GM06990 (cell line): ENCODE measurements at regions not wholly inside any gene's neighbourhood (a gene's known extent, or its start where the extent isn't known, plus 50 kb on each side); places are given as distances from the start of the nearest gene placed in this dataset.

ENCODE experiments used
- DNase-seq: peaks from one replicate; pipeline ENCODE4 v3.0.0-alpha.2; 2011; ENCODE audit not compliant: insufficient read length; ENCODE audit errors: extremely low read depth
- H3K27me3 ChIP-seq: replicated peaks from 2 replicates; pipeline ENCODE4 v1.6.0; 2011; ENCODE audit warnings: low read length; ENCODE audit not compliant: control insufficient read depth, insufficient read depth
- H3K36me3 ChIP-seq: 2 replicates; pipeline ENCODE4 v1.5.1; 2011; ENCODE audit warnings: low read length; ENCODE audit not compliant: control insufficient read depth, insufficient read depth
- H3K4me3 ChIP-seq: replicated peaks from 2 replicates; pipeline ENCODE4 v1.5.1; 2011; ENCODE audit warnings: low read depth, mild to moderate bottlenecking, control low read depth, low read length
- TF ChIP-seq, protein P1 (sequence below): IDR thresholded peaks from 2 replicates; pipeline ENCODE4 v1.5.1; 2011; ENCODE audit warnings: low read length, control low read depth, mild to moderate bottlenecking, inconsistent platforms; ENCODE audit not compliant: insufficient read depth, poor library complexity, severe bottlenecking

DNA sequence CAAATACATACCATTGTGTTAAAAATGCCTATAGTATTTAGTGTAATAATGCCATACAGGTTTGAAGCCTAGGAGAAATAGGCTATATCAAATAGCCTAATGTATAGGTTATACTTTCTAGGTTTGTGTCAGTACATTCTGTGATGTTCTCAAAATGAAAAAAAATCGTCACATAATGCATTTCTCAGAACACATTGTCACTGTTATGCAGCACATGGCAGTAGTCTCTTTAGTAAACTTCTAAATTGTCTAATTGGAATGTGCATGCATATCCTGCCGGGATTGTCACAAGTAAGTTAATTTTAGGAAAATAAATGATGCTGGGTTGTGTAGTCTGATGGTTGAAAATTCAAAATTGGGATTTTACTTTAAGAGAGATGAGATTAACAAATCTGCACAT, 920.1 kb upstream of the CNTN5 start:
- no peak overlapping the region for H3K4me3 ChIP-seq
- H3K36me3 ChIP-seq, result no peaks in the 10 kb centered on the region
- H3K27me3 ChIP-seq, result no peaks in the 10 kb centered on the region
- TF ChIP-seq, protein P1, sequence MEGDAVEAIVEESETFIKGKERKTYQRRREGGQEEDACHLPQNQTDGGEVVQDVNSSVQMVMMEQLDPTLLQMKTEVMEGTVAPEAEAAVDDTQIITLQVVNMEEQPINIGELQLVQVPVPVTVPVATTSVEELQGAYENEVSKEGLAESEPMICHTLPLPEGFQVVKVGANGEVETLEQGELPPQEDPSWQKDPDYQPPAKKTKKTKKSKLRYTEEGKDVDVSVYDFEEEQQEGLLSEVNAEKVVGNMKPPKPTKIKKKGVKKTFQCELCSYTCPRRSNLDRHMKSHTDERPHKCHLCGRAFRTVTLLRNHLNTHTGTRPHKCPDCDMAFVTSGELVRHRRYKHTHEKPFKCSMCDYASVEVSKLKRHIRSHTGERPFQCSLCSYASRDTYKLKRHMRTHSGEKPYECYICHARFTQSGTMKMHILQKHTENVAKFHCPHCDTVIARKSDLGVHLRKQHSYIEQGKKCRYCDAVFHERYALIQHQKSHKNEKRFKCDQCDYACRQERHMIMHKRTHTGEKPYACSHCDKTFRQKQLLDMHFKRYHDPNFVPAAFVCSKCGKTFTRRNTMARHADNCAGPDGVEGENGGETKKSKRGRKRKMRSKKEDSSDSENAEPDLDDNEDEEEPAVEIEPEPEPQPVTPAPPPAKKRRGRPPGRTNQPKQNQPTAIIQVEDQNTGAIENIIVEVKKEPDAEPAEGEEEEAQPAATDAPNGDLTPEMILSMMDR, result no peak
- DNase-seq, result no peak

DNA sequence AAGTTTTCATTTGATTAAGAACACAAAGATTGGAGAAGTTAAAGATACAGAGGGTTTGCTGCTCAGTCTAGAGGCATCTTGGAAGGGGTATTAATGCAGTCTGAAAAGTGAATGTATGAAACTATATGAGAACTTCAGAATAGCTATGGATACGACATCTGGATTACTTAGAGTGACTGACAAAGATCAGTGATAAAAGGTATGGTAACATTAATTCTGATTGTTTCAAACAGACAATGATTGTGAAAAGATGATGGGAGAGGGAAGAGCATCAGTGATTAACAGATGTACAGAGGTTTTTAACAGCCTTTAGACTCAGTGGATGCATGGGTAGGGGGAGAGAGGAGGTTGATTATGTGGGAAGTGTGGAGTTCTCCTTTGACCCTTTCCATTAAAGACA, 919.4 kb upstream of the CNTN5 start:
- TF ChIP-seq, protein P1, result no peak
- no peak for DNase-seq
- H3K4me3 ChIP-seq, result no peak overlapping the region
- no peaks in the 10 kb centered on the region for H3K27me3 ChIP-seq
- H3K36me3 ChIP-seq, result no peaks in the 10 kb centered on the region

DNA sequence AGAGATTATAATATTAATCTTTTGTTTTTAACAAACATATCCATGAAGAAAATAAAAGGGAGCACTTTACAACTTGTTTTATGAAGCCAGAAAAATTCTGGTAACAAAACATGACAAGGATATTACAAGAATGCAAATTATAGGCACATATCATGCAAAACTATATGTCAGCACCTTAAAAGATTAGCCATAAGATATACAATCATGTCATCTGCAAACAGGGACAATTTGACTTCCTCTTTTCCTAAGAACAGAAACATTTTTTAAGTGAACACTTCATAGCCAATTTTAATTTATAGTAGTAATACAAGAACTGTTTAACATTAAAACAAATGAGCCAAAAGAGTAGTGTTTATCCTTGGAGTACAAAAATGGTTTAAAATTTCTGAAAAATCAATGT, 916.5 kb upstream of the CNTN5 start:
- TF ChIP-seq, protein P1, result no peak
- H3K36me3 ChIP-seq, result no peaks in the 10 kb centered on the region
- no peak overlapping the region for H3K4me3 ChIP-seq
- DNase-seq, result no peak
- H3K27me3 ChIP-seq, result no peaks in the 10 kb centered on the region

DNA sequence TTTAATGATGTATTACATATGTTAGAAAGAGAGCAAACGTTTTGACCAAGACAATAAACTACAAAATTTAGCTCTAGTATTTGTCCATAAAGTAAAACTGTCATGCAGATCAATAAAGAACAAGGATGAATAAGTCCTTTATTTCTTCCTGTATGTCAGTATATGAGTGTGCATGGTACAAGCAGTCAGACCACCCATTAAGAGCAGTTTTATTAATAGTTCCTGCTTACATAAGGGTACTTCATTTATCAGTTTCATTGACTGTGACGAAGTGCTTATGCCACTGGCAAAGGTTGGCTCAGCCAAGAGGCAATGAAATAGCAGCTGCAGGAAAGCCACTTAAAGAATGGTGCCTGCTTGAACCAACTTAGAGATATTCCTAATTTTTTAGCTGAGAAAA, 913.0 kb upstream of the CNTN5 start:
- Histone ChIP-seq H3K4me3 (no peak overlapping the region), H3K27me3 (no peaks in the 10 kb centered on the region), H3K36me3 (no peaks in the 10 kb centered on the region)
- DNase-seq, result no peak
- TF ChIP-seq, protein P1, result no peak

DNA sequence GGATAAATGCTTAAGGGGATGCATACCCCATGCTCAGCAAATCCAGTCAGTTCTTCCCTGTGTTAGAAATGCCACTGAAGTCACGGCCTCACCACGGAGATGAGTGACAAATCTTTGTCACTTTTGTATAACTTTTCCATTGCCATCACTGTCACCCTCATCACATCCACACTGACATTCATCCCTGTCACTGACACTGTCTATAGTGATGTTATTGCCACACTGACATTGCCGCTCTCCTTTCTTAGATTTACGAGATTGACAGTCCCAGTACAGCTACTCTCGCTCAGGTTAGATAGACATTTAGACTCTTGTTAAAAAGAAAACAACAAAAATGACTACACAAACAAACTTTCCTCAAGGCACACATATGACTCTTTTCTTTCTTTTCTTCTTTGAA, 910.7 kb upstream of the CNTN5 start:
- Histone ChIP-seq H3K27me3 (no peaks in the 10 kb centered on the region), H3K36me3 (no peaks in the 10 kb centered on the region), H3K4me3 (no peak overlapping the region)
- no peak for DNase-seq
- TF ChIP-seq, protein P1, result no peak

DNA sequence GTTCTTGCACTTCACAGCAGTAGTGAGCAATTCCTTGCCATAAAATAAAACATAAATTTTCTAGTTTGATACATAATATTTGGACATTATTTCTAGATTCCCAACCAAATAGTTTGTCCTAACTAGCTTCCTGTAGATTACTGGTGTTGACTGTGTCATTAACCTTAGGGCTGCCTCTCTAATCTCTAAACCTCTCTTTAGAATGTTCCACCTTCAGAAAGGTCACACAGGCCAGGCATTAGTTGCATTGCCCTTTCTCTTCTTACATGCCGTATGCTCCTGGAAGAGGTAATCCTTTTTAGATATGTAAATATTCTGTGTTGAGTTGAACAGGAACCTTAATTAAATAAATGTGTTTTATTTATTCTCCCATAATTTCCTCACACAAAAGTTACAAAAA, 904.9 kb upstream of the CNTN5 start:
- TF ChIP-seq, protein P1, result no peak
- no peaks in the 10 kb centered on the region for H3K36me3 ChIP-seq
- no peak overlapping the region for H3K4me3 ChIP-seq
- no peaks in the 10 kb centered on the region for H3K27me3 ChIP-seq
- DNase-seq, result no peak
